ENCODE measurements at regions not wholly inside any gene's neighbourhood (a gene's known extent, or its start where the extent isn't known, plus 50 kb on each side); places are given as distances from the start of the nearest gene placed in this dataset.
"Not testable (repeated sequence)": the region's sequence is repeated elsewhere in the genome, so short reads cannot be mapped to it uniquely, and the experiment has no call there.

DNA sequence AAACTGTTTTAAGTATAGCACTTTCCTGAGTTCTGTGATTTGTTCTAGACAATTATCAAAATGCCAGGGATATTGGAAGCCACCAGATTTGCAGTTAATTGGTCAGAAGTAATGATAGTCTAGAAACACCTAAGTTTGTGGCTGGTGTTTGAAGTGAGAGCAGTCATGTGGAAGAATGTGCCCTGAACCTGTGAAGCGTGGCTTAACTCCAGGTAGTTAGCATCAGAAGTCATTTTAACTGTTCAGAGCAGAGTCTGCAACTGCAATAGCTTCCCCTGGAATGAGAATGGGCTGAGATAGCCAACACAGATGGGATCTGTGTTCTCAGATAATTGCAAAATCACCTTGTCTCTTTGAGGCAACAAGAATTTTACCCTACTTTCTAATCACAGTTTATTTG lies 255.1 kb upstream of the GK2 start:
- no peak for DNase-seq

DNA sequence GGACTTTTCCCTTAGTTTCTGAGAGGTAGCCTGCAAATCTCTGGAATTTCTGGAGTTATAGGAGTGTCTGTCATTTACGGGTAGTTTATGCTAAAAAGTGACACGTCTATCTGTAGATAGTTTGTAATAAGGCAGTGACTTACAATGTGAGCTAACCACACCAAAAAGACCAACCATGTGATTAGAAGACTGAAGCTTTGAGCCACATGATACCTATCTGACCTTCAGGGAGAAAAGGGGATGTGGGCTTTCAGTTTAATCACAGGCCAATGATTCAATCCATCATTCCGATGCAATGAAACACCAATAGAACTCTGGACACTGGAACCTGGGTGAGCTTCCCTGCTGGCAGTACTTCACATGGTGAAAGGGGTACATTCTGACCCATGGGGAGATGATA lies 254.6 kb upstream of the GK2 start:
- no peak for DNase-seq

DNA sequence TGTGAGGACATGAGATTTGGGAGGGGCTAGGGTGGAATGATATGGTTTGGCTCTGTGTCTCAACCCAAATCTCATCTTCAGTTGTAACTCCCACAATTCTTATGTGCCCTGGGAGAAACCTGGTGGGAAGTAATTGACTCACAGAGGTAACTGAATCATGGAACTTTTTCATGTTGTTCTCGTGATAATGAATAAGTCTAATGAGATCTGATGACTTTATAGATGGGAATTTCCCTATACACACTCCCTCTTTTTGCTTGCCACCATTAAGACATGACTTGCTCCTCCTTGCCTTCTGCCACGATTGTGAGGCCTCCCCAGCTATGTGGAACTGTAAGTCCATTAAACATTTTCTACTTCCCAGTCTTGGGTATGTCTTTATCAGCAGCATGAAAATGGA lies 253.2 kb upstream of the GK2 start:
- no peak for DNase-seq

DNA sequence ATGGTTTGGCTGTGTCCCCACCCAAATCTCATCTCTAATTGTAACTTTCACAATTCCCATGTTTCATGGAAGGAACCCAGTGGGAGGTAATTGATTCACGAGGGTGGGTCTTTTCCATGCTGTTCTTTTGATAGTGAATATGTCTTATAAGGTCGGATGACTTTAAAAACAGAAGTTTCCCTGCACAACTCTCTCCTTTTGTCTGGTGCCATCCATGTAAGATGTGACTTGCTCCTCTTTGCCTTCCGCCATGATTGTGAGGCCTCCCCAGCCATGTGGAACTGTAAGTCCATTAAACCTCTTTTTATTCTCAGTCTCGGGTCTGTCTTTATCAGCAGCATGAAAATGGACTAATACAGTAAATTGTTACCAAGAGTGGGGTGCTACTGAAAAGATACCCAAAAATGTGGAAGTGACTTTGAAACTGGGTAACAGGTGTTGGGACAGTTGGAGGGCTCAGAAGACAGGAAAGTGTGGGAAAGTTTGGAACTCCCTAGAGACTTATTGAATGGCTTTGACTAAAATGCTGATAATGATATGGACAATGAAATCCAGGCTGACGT lies 251.4 kb upstream of the GK2 start:
- DNase-seq = not testable (repeated sequence)

DNA sequence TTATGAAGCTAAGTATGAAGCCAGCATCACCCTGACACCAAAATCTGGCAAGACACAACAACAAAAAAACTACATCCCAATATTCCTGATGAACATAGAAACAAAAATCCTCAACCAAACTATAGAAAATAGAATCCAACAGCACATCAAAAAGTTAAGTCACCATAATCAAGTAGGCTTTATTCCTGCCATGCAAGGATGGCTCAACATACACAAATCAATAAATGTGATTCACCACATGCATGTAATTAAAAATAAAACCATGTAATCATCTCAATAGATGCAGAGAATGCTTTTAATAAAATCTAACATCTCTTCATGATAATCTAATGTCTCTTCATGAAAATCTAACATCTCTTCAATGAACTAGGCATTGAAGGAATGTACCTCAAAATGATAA lies 249.4 kb upstream of the GK2 start:
- DNase-seq = no peak

DNA sequence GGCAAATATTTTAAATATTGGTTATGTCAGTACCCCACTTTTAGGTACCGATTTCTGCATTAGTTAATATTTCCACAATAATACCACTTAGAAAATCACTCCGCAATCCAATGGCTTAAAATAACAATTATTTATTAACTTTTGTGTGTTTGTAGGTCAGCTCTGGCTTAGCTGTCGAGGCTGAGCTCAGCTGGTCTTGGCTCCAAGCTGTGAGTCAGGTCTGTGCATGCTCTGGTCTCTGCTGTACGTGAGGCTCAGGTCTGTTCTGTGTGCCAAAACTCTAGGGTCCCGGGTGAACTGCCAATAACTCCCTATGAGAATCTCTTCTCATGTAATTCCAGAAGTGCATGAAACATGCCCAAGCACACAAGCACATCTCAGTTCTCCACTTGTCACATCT lies 245.8 kb upstream of the GK2 start:
- DNase-seq = no peak

DNA sequence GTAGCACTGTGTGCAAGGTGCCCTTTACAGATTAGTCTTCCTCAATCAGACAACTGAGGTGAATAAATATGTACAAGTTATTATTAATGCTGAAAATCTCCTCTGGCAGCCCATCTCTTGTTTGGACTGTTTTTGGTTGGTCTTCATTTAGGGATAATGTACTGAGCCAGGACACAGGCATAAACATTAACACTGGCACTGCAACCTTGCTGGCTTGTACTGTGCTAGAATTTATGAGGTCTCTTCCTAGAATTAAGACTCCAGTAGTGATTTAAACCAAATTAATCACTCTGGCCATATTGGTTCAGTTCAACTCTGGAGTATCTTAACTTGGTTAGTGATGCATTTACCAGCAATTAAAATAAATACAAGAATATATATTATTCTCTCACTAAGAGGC lies 244.7 kb upstream of the GK2 start:
- no peak for DNase-seq

DNA sequence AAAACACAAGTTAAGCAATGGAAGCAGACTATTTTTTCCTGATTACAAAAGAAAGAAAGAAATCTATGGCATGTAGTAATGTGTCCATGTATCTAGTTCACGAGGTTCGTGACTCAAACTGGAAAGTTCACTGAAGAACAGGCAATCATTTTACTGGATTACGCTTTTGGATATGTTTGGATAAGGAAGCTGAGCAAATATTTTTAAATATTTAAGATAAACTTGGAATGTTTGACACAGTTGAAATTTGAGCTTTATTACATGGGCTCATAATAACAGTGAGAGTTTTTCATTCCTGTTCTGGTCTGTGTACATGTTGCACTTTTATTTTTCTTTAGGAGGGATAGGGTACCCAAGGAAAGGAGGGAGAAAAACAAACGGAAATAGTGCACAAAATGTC lies 244.2 kb upstream of the GK2 start:
- DNase-seq = peak in 1 of 3 donors; percentile 8

DNA sequence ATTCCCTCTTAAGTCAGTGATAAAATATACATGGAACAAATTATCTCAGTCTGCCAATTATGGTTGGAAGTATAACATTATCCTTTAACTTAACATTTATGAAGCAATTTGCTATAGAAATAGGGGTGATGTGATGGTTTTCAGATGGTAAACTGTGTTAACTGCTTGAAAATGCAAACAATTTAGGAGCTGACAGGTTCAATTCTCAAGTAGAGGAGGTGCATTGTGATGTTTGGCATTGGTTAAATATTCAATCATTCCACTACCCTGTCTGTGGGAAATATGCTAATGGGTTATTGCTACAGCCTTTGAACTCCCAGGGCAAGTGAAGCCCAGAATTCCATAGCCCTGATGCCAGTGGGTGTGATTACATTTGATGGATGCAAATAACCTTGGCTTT lies 243.4 kb upstream of the GK2 start:
- DNase-seq = peak in 1 of 3 donors; percentile 10

DNA sequence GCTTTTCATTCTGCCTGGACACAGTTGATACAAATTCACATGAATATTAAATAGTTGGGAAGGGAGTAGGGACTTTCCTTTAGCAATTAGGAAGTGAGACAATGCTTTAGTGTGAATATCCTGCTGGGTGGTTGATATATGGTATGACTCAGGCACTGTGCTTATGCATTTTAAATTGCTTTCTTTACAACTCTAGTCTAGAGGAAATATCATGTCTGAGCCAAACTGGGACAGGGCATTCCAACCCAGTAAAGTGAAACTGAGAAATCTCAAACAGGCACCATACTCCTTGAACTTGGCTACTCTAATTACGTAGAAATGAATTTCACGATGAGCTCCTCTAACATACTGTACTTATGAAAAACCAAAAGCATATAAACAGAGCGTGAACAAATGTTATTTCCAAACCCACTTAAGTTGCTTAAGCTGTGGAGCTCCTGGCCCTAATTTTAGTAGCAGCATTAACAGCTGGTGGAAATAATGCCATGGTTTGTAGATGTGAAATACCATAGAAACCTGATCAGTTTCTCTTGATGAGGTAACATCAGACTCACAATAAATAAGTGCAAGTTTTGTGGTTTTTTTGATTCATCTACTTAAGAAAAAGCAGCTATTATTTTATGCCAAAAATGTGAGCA lies 242.9 kb upstream of the GK2 start:
- DNase-seq = peak in 2 of 3 donors; percentile 41 to 47

DNA sequence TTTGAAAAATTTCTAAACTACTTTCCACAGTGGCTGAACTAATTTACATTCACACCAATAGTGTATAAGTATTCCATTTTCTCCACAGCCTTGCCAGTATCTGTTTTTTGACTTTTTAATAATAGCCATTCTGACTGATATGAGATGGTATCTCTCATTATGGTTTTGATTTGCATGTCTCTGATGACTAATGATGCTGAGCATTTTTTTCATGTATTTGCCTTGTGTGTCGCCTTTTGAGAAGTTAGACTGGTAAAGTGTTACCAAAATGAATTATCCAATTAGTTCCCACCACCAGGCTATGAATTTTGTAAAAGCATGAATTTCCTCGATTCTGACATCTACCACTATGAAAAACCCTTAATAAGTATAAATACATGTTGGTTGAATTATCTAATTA lies 242.2 kb upstream of the GK2 start:
- no peak for DNase-seq

DNA sequence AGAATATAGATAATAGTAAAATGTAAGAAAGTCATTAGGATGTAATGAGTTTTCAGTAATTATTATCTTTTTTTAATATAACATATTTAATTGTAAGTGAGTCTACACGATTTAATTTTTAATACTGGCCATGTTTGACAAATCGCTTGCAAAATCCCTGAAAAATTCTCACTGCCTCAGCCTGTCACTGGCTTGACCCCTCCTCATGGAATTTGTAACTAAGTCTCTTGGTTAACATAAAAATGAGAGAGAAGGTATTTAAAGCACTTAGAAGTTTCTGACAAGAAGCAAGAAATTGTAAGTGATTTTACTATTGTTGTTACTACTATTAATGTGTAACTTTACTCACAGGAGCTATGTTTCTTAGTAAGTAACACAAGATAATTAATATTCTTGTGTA lies 237.9 kb upstream of the GK2 start:
- DNase-seq = no peak

DNA sequence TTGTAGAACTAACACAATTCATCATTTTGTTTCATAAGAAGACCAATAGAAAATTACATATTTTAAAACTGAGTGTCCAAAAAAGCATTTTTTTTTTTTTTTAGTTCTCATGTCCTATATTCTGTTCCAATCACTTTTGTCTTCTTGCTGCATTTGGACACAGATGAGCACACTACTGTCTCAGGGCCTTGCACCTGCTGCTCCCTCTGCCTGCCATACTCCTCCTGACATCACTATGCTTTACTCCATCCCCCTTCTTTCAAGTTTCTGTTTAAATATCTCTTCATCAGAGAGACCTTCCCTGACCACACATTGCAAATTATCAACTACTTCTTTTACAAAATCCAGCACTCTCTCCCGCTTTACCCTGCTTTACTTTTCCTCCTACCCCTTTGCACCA lies 230.7 kb upstream of the GK2 start:
- DNase-seq = no peak

DNA sequence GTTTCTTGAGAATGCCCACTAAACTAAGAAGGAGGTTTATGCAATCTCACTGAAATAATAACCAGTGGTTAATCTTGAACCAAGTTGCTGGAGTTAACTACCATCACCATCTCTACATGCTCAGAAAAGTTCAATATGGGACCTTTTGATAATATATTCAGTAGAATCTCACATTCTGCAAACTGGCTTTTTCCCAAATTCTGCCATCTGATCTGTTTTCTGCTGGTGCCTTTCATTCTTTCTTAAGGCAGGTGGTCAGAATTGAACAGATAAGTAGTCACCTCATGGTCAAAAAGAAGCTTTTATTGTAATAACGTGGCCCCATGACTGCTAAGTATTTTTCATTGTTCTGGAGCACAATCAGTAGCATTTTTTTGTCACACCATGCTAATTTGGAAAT lies 229.0 kb upstream of the GK2 start:
- no peak for DNase-seq

DNA sequence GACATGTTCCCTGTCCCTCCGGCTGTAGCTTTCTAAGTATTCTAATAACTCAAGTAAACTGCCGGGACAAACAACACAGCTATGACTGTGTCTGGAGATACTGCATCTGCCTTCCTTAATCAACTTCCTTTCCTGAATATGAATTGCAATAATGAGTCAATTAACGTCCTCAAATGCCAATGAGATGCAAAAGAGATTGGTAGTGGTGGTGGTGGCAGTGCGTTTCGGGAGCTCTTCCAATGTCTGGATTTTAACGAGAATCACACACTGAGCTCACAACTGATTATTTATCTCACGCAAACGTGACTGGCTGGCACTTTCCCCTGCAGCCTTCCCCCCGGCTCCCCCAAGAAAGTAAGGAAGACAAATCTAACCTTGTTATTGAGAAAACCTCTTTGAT lies 226.1 kb upstream of the GK2 start:
- no peak for DNase-seq

DNA sequence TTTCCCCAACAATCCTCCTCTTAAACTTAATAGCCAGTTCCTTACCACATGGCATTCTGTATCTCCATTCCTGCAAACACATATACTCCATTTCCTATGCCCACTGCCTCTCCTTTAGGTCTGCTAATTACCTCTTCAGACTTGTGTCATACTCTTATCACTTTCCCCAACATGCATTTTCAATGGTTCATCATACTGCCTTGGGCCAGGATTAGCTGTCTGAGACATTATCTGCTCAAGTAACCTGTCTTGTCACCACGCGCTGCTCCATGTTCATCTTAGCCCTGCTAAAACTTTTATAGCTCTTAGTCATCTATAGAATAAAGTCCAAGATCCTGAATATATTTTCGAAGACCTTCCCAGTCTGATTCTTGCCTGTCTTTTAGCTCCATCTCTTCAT lies 224.1 kb upstream of the GK2 start:
- no peak for DNase-seq

DNA sequence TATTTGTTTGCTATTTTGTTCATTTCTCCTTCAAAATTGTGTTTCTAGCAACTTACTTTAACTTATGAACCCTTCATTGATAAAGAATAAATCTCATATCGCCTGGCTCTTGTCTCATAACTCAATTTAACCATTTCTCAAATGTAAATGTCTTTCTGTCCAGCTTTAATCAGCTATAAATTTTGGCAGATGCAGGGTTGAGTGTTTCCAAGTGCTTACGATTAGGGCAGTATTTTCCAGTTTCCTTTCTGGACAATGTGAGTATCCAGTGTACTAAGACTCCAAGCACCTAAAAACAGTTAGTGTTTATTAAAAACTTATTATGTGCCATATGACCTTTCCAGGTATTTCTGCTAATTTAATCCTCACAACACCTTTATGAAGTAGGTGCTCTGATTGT lies 218.6 kb upstream of the GK2 start:
- peak in 1 of 3 donors; percentile 67 for DNase-seq

DNA sequence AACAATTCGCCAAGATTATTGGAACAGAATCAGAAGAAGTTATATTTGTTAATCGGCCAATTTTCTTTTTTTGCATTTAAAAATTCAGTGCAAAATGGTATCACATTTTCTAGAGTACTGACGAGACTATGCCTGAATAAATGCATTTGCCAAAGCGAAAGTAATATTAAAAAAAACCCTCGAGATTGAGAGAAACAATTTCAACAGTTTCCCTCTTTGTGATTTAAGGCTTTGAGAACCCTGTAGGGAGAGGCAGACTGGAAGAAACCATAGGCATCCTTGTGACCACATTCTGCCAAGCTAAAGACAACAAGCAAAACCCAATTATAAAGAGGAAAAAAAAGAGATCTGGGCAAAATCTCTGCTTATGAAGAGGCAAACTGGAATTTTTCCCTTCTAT lies 218.1 kb upstream of the GK2 start:
- DNase-seq = peak in 1 of 3 donors; percentile 52

DNA sequence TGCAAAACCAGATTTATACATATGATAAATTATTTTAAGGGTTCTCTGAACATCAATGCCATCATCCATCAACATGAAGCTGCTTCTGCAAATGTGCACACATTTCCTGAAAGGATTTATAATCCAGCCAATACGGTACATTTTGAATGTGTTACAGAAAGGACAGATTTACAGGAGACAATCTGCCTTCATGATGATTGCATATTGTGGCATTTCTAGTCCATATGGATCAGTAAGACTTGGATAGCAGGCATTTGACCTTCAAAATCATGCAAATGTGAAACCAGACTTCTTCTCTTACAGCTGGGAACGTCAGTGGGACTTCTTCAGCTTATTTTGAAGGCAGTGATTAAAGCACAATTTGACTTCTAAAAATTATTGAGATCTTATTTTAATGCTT lies 217.3 kb upstream of the GK2 start:
- no peak for DNase-seq

DNA sequence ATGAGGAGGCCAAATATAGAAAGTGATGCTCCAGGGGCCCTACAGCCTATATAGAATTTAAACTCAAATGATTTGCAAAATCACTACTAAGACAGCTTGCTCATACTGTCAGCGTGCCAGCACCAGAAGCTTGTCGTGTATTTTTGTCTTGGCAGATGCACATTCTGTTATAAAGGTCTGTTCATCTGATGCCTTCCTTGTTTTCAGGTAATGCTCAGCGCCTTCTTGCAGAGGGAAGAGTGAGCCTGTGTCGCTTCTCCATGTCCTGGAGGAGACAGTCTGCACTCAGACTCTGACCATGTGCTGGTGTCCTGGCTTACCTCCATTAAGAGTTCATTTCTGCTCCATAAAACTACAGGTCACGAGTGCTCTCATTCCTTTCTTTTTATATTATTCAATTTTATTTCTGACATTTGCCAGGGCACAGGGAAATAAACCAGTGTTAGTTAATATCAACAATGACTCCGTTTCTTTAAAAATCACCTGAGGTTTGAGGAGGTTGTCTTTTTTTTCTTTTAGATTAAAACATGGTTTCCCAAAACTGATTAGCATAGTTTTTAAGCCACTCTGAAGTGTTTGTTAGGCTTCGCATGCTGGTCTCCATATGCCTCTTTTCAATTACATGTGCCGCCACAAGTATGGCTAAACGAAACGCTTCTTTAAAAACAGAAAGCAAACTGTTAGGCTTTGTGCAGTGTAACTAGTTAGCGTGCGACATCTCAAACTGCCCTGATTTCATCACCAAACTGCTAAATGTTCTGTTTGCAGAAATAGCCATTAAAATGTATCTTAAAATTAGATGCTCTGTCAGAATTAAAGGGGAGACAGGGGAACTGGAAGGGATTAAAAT lies 215.2 kb upstream of the GK2 start:
- DNase-seq = peak in 1 of 3 donors; percentile 69

DNA sequence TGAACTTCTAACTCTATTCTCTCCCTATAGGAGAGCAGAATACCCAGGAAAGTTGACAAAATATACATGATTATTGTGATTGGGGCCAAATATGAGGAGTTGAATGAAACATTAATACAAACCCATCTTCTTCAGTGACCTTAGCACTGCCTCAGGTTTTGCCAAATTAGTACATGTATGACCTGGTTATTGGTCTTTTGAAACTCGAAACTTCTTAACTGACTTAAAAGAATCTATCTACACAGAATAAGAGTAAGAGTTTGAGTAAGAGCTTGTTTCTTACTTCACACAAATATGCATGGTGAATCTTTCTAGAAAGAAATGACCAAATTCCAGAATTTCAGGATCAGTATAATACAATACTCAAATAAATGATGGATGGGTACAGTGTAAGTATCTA lies 213.0 kb upstream of the GK2 start:
- no peak for DNase-seq

DNA sequence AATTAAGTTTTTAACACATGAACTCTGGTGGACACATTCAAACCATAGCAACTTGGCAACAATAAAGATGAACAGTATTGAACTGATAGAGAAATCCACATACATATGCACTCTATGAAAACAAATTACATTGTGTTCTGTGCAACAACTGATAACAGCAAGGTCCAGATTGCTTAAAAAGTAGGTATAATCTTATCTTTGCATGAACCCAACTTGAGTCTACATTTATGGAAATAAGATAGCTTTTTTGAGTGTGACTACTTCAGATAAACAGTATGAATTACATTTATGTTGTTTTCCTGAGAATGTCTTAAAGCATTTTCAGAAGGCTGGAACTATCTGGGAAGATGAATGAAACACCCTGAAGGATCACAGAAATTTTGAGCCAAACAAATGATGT lies 212.6 kb upstream of the GK2 start:
- no peak for DNase-seq

DNA sequence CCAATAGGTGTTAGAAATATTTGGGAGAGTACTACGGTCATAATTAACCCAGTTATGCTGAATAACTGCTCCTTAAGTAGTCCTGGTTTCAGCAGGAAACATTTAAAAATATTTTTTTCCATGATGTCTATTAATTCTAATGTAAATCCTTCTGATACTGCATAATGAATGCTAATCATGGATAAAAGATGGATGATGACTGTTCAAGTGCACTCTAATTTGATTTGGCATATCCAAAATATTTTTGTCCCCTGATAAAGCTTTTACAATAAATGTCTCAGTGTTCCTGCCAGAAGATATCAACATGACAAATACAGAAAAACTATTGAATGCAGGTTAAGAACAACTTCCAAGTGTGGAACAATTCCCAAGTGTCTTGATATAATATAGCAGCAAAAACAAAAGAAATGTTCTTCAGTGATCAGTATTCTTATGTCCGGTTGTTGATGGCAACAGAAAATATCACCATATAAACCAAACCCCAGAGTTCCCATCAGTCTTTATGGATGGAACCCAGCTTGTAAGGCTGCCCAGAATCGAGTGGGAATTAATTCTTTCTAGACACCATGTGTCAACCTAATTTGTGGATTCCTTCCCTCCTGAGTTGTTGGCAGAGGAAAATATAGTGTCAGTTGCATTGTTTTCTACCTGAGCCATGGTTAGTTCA lies 205.4 kb upstream of the GK2 start:
- DNase-seq = peak in 2 of 3 donors; percentile 56 to 75

Data from muscle of back (tissue), 3 donors.